Upper lobe of left lung (tissue), 4 donors: ENCODE measurements at regions not wholly inside any gene's neighbourhood (a gene's known extent, or its start where the extent isn't known, plus 50 kb on each side); places are given as distances from the start of the nearest gene placed in this dataset.

ENCODE experiments used
- EP300 ChIP-seq, 4 donors: sonication (generic); formaldehyde crosslinking; IDR thresholded peaks; one replicate each; pipeline ENCODE4 v1.5.1; 2017; ENCODE audit warnings: antibody characterized with exemption in 4 of 4, control low read depth in 2 of 4
- POLR2A ChIP-seq, 4 donors: fragments of 450-650 bp; IDR thresholded peaks; one replicate each; pipeline ENCODE4 v1.5.1; 2016 to 2017; ENCODE audit warnings: antibody characterized with exemption in 4 of 4, mild to moderate bottlenecking in 2 of 4
- TF ChIP-seq, protein P1 (sequence below), 6 experiments: fragments of 450-650 bp in 4 of 6; fragments of 200-600 bp in 2 of 6; sonication (generic) in 2 of 6; IDR thresholded peaks; one replicate each; pipeline ENCODE4 v1.5.1; 2016 to 2019; ENCODE audit warnings: antibody characterized with exemption in 6 of 6

GRCh38 chr6:44701038-44701636, 313.6 kb downstream of the CDC5L start:
- TF ChIP-seq, protein P1, sequence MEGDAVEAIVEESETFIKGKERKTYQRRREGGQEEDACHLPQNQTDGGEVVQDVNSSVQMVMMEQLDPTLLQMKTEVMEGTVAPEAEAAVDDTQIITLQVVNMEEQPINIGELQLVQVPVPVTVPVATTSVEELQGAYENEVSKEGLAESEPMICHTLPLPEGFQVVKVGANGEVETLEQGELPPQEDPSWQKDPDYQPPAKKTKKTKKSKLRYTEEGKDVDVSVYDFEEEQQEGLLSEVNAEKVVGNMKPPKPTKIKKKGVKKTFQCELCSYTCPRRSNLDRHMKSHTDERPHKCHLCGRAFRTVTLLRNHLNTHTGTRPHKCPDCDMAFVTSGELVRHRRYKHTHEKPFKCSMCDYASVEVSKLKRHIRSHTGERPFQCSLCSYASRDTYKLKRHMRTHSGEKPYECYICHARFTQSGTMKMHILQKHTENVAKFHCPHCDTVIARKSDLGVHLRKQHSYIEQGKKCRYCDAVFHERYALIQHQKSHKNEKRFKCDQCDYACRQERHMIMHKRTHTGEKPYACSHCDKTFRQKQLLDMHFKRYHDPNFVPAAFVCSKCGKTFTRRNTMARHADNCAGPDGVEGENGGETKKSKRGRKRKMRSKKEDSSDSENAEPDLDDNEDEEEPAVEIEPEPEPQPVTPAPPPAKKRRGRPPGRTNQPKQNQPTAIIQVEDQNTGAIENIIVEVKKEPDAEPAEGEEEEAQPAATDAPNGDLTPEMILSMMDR (IDR thresholded peaks at IDR 0.05) = no peak
- TF ChIP-seq POLR2A (IDR thresholded peaks at IDR 0.05) (no peak), EP300 (IDR thresholded peaks at IDR 0.05) (no peak)
